Stimulated activated CD4-positive, alpha-beta T cell treated with anti-CD3 and anti-CD28 coated beads, Interleukin-15, amount 100 ng/mL, for 24 hours (primary cell): ENCODE measurements at regions not wholly inside any gene's neighbourhood (a gene's known extent, or its start where the extent isn't known, plus 50 kb on each side); places are given as distances from the start of the nearest gene placed in this dataset.

Source experiments
- DNase-seq: peaks from one replicate; pipeline ENCODE4 v3.0.0-alpha.2; 2020

DNA sequence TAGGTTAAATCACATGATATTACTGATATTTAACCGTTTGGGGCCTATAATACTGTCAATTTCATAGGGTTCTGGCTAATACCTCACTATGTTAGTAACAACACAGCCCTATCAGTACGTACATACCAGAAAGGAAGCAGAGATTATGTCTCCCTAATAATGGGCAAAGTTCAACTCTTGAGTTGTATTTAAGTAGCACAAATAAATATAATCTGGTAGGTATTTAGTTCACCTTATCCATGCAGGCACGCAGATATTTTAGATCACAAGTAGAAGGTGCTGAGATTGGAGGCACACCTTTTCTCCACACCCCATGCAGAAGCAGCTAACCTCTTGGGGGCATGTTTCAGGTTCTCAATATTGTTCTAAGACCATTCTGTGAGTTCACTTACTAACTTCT, 118.9 kb downstream of the IRS1 start:
- no peak for DNase-seq

GRCh38 chr2:226679389-226680065, 120.1 kb downstream of the IRS1 start:
- DNase-seq, result no peak

GRCh38 chr2:226678422-226678821, 121.2 kb downstream of the IRS1 start:
- no peak for DNase-seq

GRCh38 chr2:226677080-226677479, 122.5 kb downstream of the IRS1 start:
- DNase-seq, result no peak

DNA sequence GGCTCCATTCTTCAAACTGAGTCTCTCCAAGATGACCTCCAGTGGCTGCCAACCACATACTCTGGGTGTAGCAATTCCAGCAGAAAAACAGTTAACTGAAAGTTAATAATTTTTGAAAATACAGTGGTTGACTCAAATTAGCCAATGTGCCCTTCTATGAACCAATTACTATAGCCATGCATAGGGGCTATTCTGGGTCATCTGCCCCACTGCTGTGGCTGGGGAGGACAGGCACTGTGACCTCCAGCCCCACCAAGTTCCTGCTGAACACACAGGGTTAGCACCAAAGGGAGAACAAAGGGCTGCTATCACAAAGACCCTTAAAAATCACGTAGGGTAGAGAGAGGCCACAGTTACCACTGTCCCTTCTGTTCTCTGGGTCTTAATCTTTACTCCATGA, 123.0 kb downstream of the IRS1 start:
- DNase-seq, result no peak

GRCh38 chr2:226674123-226674522, 125.5 kb downstream of the IRS1 start:
- no peak for DNase-seq

DNA sequence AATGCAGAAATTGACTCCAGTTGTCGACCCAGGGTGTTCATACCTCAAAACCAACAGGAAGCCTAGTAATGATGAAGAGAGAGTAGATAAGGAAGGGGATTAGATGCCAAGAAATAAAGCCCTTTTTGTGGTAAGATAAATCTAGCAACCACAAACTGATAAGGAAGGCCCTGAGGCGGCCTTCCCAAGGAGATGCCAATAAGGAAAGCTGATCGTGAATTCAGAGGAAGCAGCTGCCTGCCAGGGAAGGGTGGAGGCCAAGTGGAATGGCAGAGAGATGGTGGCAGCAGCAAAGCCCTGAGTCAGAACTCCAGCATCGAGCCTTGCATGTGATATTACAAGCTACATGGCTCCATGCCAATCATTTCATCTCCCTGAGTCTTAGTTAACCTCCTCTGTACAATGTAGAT, 126.3 kb downstream of the IRS1 start:
- no peak for DNase-seq

GRCh38 chr2:226671141-226671676, 128.4 kb downstream of the IRS1 start:
- DNase-seq, result no peak

- DNase-seq, result no peak
These were observed 129.7 kb downstream of the IRS1 start for GRCh38 chr2:226669905-226670304.

- DNase-seq, result no peak
These were observed 130.4 kb downstream of the IRS1 start for GRCh38 chr2:226669249-226669648.

DNA sequence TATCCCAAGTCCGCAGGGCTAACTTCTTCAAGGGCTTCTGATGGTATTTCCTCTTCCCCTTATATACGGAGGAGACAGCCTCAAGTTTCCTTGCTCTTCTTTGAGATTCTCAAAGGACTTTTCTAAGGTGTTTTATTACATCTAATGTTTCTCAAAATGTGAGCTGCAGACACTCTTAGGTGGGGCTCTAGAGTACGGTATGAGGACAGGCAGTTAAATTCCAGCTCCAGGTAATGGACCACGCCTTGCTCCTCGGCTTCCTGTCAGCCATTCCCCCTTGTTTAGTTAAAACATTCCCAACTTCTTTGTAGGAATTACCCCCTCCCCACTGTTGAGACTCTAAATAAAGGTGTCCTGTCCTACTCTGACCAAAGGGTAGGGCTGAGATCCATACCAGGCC, 131.9 kb downstream of the IRS1 start:
- DNase-seq, result no peak

DNA sequence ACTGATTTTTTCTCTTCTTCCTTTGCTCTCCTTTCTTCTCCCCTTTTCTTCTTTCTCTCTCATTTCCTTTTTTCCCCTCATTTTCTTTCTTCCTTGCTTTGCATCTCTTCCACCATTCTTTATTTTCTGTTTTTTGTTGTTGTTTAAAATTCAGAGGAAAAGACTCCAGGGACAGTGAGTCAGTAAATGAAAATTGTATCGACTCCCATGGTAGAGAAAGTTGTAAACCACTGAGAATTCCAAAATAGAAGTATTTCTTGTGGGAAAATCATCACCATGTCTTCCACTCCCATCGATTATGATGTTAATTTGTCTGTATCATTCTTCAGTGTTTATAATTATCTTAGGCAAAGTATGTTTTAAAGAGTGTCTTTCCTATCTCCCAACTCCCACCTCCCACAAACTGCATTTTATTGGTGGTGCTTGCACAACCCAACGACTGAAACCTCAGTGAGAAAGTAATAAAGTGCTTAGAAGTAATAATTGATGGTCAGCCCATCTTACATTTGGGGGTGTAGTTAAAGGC, 134.3 kb downstream of the IRS1 start:
- DNase-seq, result no peak

DNA sequence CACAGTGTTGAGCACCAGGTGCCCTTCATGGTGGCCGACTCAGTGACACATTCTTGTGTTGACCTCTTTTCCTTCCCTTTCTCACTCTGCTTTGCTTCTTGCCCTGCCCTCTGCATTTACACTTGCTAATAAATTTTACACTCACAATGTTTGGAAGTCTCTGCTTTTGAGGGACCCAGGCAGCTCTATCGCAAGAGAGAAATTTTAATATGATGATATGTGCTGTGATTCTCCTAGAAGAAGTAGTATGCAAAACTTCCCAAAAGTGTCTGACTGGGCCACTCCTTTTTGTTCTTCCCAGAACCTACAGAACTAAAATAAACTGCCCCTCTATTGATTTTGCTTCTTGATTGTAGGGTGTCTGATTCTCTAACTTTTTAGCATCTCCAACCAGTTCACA, 135.0 kb downstream of the IRS1 start:
- no peak for DNase-seq

DNA sequence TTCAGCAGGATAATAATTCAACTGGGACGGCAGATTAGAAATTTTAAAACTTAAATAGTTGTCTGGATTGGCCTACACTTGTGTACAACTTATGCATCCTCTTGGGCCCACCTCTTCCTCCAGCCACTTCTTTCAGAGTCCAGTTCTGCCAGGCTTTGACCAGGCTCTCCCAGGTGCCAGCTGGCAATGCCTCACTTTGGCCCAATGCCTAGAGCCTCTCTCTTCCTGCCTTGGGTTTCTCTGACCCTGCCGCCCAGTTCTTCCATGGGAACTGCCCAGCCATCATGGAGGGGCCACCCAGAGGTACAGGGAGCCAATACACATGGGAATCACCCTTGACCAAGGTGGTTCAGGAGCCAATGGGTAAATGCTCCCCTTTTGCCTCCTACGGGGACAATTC, 135.5 kb downstream of the IRS1 start:
- no peak for DNase-seq

DNA sequence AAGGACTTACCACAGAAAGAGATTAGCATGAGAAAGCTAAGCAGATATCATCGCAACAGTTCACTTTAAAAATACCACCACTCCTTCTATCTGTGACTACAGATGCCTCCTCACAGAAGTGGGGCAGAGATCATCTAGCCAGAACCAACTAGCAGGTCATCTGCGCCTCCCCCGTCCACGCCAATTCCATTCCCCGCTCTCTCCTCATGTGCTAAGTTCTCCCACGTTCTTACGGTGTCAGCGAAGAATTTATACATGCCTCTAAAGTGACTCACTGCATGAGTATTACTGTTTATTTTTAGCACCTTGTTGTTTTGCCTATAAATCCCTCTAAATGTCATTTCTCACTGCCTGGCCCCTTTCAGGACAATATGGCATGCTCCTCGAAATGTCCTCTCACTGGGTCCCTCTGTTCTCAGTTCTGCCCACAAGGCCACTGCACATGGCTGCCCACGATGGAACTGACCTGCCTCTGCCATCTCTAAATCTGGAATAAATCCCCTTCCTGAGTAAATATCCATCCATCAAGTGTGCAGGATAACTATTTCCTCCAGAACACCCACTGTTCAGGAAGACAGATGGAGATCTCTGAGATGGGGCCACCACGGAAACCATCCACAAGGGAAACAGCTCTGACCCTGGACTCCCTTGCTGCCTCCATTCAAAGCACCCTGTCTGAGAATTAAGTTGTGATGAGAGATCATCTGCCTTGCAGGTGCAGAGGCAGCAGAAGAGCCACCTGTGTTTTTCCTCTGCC, 137.7 kb downstream of the IRS1 start:
- no peak for DNase-seq

DNA sequence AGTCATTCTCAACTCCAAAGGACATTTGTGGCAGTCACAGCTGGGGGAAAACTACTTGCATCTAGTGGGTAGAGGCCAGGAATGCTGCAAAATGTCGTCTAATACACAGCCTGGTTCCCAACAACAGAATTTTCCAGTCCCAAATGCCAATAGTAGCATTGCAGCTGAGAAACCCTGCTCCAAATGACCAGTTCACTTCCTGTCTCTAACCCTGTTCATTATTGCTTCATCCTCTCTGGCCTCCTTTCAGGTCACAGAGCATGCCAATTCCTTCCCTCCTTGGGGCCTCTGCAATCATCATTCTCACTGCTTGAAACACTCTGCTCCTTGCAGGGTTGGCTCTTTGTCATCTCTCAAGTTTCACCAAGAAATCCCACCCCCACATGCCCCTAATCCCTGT, 139.1 kb downstream of the IRS1 start:
- DNase-seq, result no peak

DNA sequence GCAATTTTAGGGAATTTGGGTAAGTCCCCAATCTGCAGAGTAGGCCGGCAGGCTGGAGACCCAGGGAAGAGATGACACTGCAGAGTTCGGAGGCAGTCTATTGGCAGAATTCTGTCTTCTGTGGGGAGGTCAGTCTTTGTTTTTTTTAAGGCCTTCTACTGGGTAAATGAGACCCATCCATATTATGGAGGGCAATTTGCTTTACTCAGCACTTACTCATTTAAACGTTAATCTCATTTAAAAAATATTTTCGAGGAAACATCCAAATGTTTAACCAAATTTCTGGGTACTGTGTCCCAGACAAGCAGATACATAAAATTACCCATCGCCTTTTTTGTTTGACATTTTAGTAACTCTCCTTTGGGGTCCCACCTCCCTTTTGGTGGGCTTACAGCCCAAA, 139.5 kb downstream of the IRS1 start:
- DNase-seq, result no peak

GRCh38 chr2:226659410-226659809, 140.2 kb downstream of the IRS1 start:
- DNase-seq, result no peak

DNA sequence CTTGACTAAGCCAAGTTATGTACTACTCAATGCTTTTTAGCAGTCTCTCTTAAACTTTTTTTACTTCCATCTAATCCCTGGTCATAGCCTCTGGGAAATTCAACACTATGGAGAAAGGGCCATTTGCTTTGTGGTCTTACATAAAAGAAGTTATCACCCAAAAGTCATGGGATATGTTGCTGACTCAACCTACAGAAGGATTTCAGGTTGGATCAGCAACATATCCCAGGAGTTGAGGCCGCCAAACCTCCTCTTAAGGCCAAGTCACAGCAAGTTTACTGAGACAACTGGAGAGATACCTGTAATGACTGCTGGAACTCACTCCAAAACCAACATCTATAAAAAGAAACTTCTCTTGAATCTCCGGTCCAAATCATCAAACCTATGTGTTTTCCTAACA, 141.1 kb downstream of the IRS1 start:
- no peak for DNase-seq

DNA sequence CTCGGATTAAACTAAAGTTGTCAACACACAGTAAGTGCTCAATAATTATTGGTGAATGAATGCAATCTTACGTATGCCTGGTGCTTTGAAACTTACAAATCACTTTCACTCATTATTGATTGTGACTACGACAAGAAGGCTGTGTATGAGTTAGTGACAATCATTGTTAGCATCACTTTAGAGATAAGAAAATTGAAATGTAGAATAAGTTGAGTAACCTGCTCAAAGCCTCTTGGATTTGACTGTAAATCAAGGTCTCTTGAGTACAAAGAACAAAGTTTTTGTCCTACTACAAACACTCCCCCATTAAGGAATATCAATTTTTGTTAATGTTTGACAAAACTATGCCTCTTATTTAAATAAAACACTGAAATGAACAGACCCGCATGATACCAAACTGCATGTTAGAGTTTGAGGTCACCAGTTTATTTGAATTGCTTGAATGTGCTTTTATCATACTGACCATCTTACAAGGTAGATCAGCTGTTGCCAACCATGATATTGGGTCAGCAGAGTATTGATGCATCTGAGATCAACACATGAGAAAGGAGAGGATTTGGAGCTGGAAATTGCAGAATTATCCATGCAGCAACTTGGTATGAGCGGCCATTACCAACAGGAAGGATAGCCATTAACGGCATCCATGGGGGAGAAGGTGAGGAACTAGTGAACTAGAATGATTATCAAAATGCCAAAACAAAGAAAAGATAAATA, 142.1 kb downstream of the IRS1 start:
- DNase-seq, result no peak

GRCh38 chr2:226656367-226656766, 143.3 kb downstream of the IRS1 start:
- DNase-seq, result no peak

DNA sequence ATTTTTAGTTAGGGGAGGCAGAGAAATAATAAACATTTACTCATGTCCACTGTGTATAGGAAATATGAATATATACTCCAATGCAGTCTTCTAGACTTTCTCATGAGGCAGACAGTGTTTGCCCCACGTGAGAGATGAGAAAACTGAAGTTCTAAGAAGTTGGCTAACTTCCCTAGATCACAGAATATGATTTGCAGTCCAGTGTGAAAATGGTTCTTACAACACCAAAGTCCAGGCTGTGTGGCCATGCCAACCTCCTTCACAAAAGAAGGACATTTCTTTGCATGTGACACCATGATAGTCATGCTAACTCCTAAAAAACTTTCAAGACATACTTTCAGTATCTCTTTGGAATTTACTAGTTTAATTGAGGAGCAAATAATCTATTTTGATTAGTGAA, 143.7 kb downstream of the IRS1 start:
- no peak for DNase-seq

DNA sequence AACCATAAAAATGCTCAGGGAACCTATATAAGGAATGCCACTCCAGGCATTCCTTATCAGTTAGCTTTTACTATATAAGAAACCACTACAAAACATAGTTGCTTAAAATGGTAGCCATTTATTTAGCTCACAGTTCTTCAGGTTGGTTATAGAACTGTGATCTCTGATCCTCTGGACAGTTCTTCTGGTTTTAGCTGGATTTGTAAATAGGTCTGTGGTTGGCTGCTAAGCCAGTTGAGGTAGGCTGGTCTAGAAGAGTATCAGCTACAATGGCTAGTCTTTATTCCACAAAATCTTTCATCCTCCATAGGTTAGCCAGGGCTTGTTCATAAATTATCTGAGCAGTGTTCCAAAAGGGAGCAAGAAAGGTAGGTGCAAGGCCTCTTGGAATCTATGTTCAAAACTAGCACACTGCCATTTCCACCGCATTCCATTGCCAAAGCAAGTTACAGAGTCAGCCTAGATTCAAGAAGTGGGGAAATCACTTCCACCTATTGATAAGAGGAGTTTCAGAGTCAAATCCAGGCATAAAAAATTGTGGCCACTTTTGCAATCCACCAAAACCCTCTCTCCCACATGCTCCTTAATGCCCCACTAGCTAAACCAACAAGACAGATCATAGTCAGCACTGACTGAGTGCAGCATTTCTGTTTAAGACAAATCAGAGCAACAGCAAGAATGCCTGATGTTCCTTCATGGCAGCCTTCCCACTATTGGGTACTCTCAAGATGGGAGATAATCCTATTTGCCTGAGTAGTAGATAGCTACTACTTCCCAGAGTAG, 146.4 kb downstream of the IRS1 start:
- no peak for DNase-seq
